ENCODE measurements at regions not wholly inside any gene's neighbourhood (a gene's known extent, or its start where the extent isn't known, plus 50 kb on each side); places are given as distances from the start of the nearest gene placed in this dataset.
A peak's percentile ranks its signal among the peaks of the same experiment; 100 is the strongest.
"Not testable (repeated sequence)": the region's sequence is repeated elsewhere in the genome, so short reads cannot be mapped to it uniquely, and the experiment has no call there.

- Histone ChIP-seq H3K27me3 (no peaks in the 10 kb centered on the region), H3K27ac (no peak overlapping the region), H3K4me3 (no peak overlapping the region), H3K36me3 (no peaks in the 10 kb centered on the region), H3K4me1 (no peaks in the 10 kb centered on the region), H3K9me3 (no peaks in the 10 kb centered on the region)
- DNase-seq (peak in 1 of 4 donors; percentile 59), ATAC-seq (no peak)
- intact Hi-C loops (cut with DNase I), result no loop called here
- no peak for TF ChIP-seq CTCF (IDR thresholded peaks at IDR 0.05)
Observed at GRCh38 chr9:100731038-100731556, 153.2 kb downstream of the CAVIN4 start.

GRCh38 chr9:100731557-100731956, 153.7 kb downstream of the CAVIN4 start:
- DNase-seq (no peak), ATAC-seq (no peak)
- no peaks in the 10 kb centered on the region for H3K9me3 ChIP-seq
- no peaks in the 10 kb centered on the region for H3K4me1 ChIP-seq
- intact Hi-C loops (cut with DNase I), result no loop called here
- H3K36me3 ChIP-seq, result no peaks in the 10 kb centered on the region
- H3K27me3 ChIP-seq, result no peaks in the 10 kb centered on the region
- no peak overlapping the region for H3K27ac ChIP-seq
- TF ChIP-seq CTCF (IDR thresholded peaks at IDR 0.05), result no peak
- no peak overlapping the region for H3K4me3 ChIP-seq

GRCh38 chr9:100739208-100739607, 161.3 kb downstream of the CAVIN4 start:
- ATAC-seq (no peak), DNase-seq (no peak)
- Histone ChIP-seq H3K36me3 (no peaks in the 10 kb centered on the region), H3K9me3 (peaks cover 0 to 19% of the 10 kb centered on the region in 2 donors), H3K4me3 (no peak overlapping the region), H3K27ac (no peak overlapping the region), H3K4me1 (no peaks in the 10 kb centered on the region), H3K27me3 (no peaks in the 10 kb centered on the region)
- intact Hi-C loops (cut with DNase I), result no loop called here
- no peak for TF ChIP-seq CTCF (IDR thresholded peaks at IDR 0.05)

GRCh38 chr9:100739666-100740065, 161.8 kb downstream of the CAVIN4 start:
- ATAC-seq, result no peak
- intact Hi-C loops (cut with DNase I), result no loop called here
- no peaks in the 10 kb centered on the region for H3K36me3 ChIP-seq
- no peak for TF ChIP-seq CTCF (IDR thresholded peaks at IDR 0.05)
- H3K27me3 ChIP-seq, result no peaks in the 10 kb centered on the region
- H3K4me1 ChIP-seq, result no peaks in the 10 kb centered on the region
- DNase-seq, result no peak
- peaks cover 0 to 19% of the 10 kb centered on the region in 2 donors for H3K9me3 ChIP-seq
- H3K27ac ChIP-seq, result no peak overlapping the region
- no peak overlapping the region for H3K4me3 ChIP-seq

GRCh38 chr9:100748930-100749329, 171.1 kb downstream of the CAVIN4 start:
- DNase-seq; H3K9me3 ChIP-seq; intact Hi-C loops (cut with DNase I); H3K4me1 ChIP-seq; H3K4me3 ChIP-seq; ATAC-seq; H3K27ac ChIP-seq; H3K27me3 ChIP-seq; H3K36me3 ChIP-seq: not testable (repeated sequence)

- no peaks in the 10 kb centered on the region for H3K4me1 ChIP-seq
- DNase-seq (no peak), ATAC-seq (no peak)
- no peak overlapping the region for H3K4me3 ChIP-seq
- no peaks in the 10 kb centered on the region for H3K36me3 ChIP-seq
- intact Hi-C loops (cut with DNase I), result no loop called here
- TF ChIP-seq CTCF (IDR thresholded peaks at IDR 0.05), result no peak
- no peak overlapping the region for H3K27ac ChIP-seq
- no peaks in the 10 kb centered on the region for H3K27me3 ChIP-seq
- peaks cover 0 to 8% of the 10 kb centered on the region in 2 donors for H3K9me3 ChIP-seq
Observed at GRCh38 chr9:100756217-100756616, 178.3 kb downstream of the CAVIN4 start.
